Panc1 (cell line): ENCODE measurements at regions not wholly inside any gene's neighbourhood (a gene's known extent, or its start where the extent isn't known, plus 50 kb on each side); places are given as distances from the start of the nearest gene placed in this dataset.
"Not testable (repeated sequence)": the region's sequence is repeated elsewhere in the genome, so short reads cannot be mapped to it uniquely, and the experiment has no call there.

Experiments
- ATAC-seq: fragments of 200-7000 bp; cut with Tn5 transposase; 2 replicates; pipeline ENCODE4 v1.9.1; 2020; ENCODE audit warnings: mild to moderate bottlenecking, moderate library complexity
- BruUV-seq: library from RNA; stranded (reverse); fragments of 400-500 nt; replicated peaks from 2 replicates; lab custom pipeline; 2021; lab: Mats Ljungman, UMichigan
- CTCF ChIA-PET: fragments of 300-600 bp; sonication (Branson Sonifier 250); formaldehyde crosslinking; loops from one replicate; lab custom pipeline; 2022; ENCODE audit warnings: antibody characterized with exemption; lab: Charles Lee
- POLR2A ChIA-PET: fragments of 300-600 bp; sonication (Branson Sonifier 250); formaldehyde crosslinking; loops from one replicate; lab custom pipeline; 2022; ENCODE audit warnings: antibody characterized with exemption; lab: Charles Lee
- DNase-seq: peaks from one replicate; pipeline ENCODE4 v3.0.0-alpha.2; 2010; ENCODE audit warnings: low read depth, low spot score
- H3K27ac ChIP-seq: 2 replicates; pipeline ENCODE4 v1.5.1; 2011; ENCODE audit warnings: mild to moderate bottlenecking, low read length, inconsistent platforms
- H3K27me3 ChIP-seq: fragments of 200-500 bp; sonication (Bioruptor generic); 2 replicates; pipeline ENCODE4 v1.6.0; 2014; ENCODE audit warnings: low read length, inconsistent platforms; ENCODE audit not compliant: control insufficient read depth, insufficient read depth
- H3K36me3 ChIP-seq: fragments of 200-500 bp; sonication (Bioruptor generic); 2 replicates; pipeline ENCODE4 v1.5.1; 2014; ENCODE audit warnings: inconsistent platforms, mild to moderate bottlenecking, low read length, moderate library complexity; ENCODE audit not compliant: control insufficient read depth, insufficient read depth
- H3K4me1 ChIP-seq: 2 replicates; pipeline ENCODE4 v1.5.1; 2011; ENCODE audit warnings: inconsistent platforms, mild to moderate bottlenecking, low read length, moderate library complexity; ENCODE audit not compliant: control insufficient read depth, insufficient read depth
- H3K4me3 ChIP-seq, 2 experiments: 2 replicates each; pipeline ENCODE4 v1.5.1; 2011 to 2012; ENCODE audit warnings: low read depth in 2 of 2, low read length in 2 of 2, mild to moderate bottlenecking in 2 of 2, inconsistent platforms in 1 of 2, moderate library complexity in 1 of 2
- H3K9me3 ChIP-seq: fragments of 200-500 bp; sonication (Bioruptor generic); 2 replicates; pipeline ENCODE4 v1.5.1; 2014; ENCODE audit warnings: low read depth, mild to moderate bottlenecking, inconsistent platforms, low read length, moderate library complexity; ENCODE audit not compliant: control insufficient read depth, insufficient read depth
- CTCF ChIP-seq: fragments of 450-650 bp; IDR thresholded peaks from 2 replicates; pipeline ENCODE4 v1.5.1; 2017; ENCODE audit warnings: mild to moderate bottlenecking
- POLR2AphosphoS5 ChIP-seq: IDR thresholded peaks from 2 replicates; pipeline ENCODE4 v1.6.1; 2012; ENCODE audit warnings: mild to moderate bottlenecking, low read depth, low read length, moderate library complexity
- REST ChIP-seq, 2 experiments: IDR thresholded peaks; 2 replicates each; pipeline ENCODE4 v1.6.1; 2011 to 2012; ENCODE audit warnings: low read depth in 2 of 2, control low read depth in 1 of 2, low read length in 1 of 2, mild to moderate bottlenecking in 1 of 2, moderate library complexity in 1 of 2; ENCODE audit not compliant: insufficient read depth in 1 of 2
- SIN3A ChIP-seq: IDR thresholded peaks from 2 replicates; pipeline ENCODE4 v1.6.1; 2012; ENCODE audit warnings: low read depth, mild to moderate bottlenecking, low read length, moderate library complexity, borderline replicate concordance; ENCODE audit not compliant: insufficient read depth
- TCF7L2 ChIP-seq: IDR thresholded peaks from 2 replicates; pipeline ENCODE4 v1.6.1; 2011; ENCODE audit warnings: mild to moderate bottlenecking, low read depth, low read length, inconsistent platforms
- in situ Hi-C: cut with HindIII; loops from 2 replicates; pipeline ENCODE4 v1.10.0; 2016; ENCODE audit warnings: low sequenced_read_pairs, low pct_unique_long_range_greater_than_20kb
- intact Hi-C: fragments of 100-400 bp; cut with micrococcal nuclease; formaldehyde crosslinking; loops from one replicate; pipeline ENCODE4 v1.10.0; 2022; ENCODE audit not compliant: unreplicated experiment

- intact Hi-C loops (no loop called here), in situ Hi-C loops (no loop called here)
- H3K27me3 ChIP-seq, result no peaks in the 10 kb centered on the region
- no TSS peak for BruUV-seq
- no peaks in the 10 kb centered on the region for H3K4me1 ChIP-seq
- no peak overlapping the region for H3K27ac ChIP-seq
- ATAC-seq (no peak), DNase-seq (no peak)
- ChIA-PET CTCF (no interaction called here), POLR2A (no interaction called here)
- no peak for TF ChIP-seq CTCF
- TF ChIP-seq TCF7L2, result no peak
- TF ChIP-seq POLR2AphosphoS5, result no peak
- TF ChIP-seq REST (IDR thresholded peaks at IDR 0.05; ENCODE audit: insufficient read depth in 1 of 2, low read depth in 2 of 2, low read length in 1 of 2), result no peak
- TF ChIP-seq SIN3A, result no peak
- no peaks in the 10 kb centered on the region for H3K36me3 ChIP-seq
- no peak overlapping the region for H3K4me3 ChIP-seq
- H3K9me3 ChIP-seq, result no peaks in the 10 kb centered on the region
Observed at GRCh38 chr2:8380566-8380965, 301.3 kb upstream of the ID2 start.

- POLR2A ChIA-PET, result no interaction called here
- no TSS peak for BruUV-seq
Observed at GRCh38 chr2:8382485-8382884, 299.4 kb upstream of the ID2 start.

GRCh38 chr2:8386748-8387147 is 295.1 kb upstream of the ID2 start:
- H3K4me3 ChIP-seq, H3K27ac ChIP-seq, H3K27me3 ChIP-seq, H3K9me3 ChIP-seq, in situ Hi-C loops, ATAC-seq, H3K4me1 ChIP-seq, POLR2A ChIA-PET, DNase-seq, CTCF ChIA-PET, intact Hi-C loops, H3K36me3 ChIP-seq, BruUV-seq: not testable (repeated sequence)

More at GRCh38 chr2:8382485-8382884, 299.4 kb upstream of the ID2 start:
- Histone ChIP-seq H3K4me3 (no peak overlapping the region), H3K27me3 (no peaks in the 10 kb centered on the region), H3K36me3 (no peaks in the 10 kb centered on the region), H3K4me1 (no peaks in the 10 kb centered on the region), H3K9me3 (no peaks in the 10 kb centered on the region), H3K27ac (no peak overlapping the region)
- in situ Hi-C loops (no loop called here), intact Hi-C loops (no loop called here)
- DNase-seq (no peak), ATAC-seq (no peak)
- CTCF ChIA-PET, result interaction anchor here (0.7 kb wide), 1 partner anchor 11 kb away, joined by 3 read pairs; no protein-coding TSS in a partner anchor
- TF ChIP-seq SIN3A (no peak), CTCF (no peak), TCF7L2 (no peak)
